ENCODE measurements at regions not wholly inside any gene's neighbourhood (a gene's known extent, or its start where the extent isn't known, plus 50 kb on each side); places are given as distances from the start of the nearest gene placed in this dataset.

DNA sequence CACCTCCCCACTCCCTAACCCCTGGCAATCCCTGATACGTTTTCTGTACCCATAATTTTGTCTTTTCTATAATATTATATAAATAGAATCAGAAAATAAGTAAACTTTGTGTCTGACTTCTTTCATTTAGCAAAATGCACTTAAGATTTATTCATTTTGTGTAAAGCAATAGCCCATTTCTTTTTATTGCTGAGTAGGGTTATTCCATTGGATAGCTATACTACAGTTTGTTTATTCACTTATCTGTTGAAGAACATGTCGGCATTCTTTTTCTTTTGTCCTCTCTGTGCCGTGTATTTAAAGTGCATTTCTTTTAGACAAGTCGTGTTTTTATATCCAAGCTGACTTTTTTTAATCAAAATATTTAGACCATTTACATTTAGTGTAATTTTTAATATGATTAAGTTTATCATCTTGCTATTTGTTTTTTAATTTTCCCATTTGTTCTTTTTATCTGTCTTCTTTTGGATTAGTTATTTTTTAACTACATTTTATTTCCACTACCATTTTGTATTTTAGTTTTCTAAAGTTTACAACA is 176.4 kb upstream of the TSHZ3 start:
- no peak overlapping the region for H3K4me3 Mint-ChIP-seq (ENCODE audit: unreplicated experiment)
- intact Hi-C loops (cut with micrococcal nuclease): no loop called here
- no peak overlapping the region for H3K27ac Mint-ChIP-seq (ENCODE audit: low read depth, unreplicated experiment)
- ChIA-PET CTCF (no interaction called here), POLR2A (no interaction called here)
- no peak for DNase-seq (ENCODE audit: unreplicated experiment)
- H3K9me3 Mint-ChIP-seq (ENCODE audit: unreplicated experiment): peaks cover 24% of the 10 kb centered on the region
- no TSS peak for BruUV-seq (replicated peaks)
- TF ChIP-seq, protein P1, sequence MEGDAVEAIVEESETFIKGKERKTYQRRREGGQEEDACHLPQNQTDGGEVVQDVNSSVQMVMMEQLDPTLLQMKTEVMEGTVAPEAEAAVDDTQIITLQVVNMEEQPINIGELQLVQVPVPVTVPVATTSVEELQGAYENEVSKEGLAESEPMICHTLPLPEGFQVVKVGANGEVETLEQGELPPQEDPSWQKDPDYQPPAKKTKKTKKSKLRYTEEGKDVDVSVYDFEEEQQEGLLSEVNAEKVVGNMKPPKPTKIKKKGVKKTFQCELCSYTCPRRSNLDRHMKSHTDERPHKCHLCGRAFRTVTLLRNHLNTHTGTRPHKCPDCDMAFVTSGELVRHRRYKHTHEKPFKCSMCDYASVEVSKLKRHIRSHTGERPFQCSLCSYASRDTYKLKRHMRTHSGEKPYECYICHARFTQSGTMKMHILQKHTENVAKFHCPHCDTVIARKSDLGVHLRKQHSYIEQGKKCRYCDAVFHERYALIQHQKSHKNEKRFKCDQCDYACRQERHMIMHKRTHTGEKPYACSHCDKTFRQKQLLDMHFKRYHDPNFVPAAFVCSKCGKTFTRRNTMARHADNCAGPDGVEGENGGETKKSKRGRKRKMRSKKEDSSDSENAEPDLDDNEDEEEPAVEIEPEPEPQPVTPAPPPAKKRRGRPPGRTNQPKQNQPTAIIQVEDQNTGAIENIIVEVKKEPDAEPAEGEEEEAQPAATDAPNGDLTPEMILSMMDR (IDR thresholded peaks at IDR 0.05; ENCODE audit: unreplicated experiment): no peak
- H3K4me1 Mint-ChIP-seq (ENCODE audit: insufficient read depth, unreplicated experiment): no peaks in the 10 kb centered on the region
- H3K27me3 Mint-ChIP-seq (ENCODE audit: insufficient read depth, unreplicated experiment): no peaks in the 10 kb centered on the region
- no peaks in the 10 kb centered on the region for H3K36me3 Mint-ChIP-seq (ENCODE audit: insufficient read depth, unreplicated experiment)

DNA sequence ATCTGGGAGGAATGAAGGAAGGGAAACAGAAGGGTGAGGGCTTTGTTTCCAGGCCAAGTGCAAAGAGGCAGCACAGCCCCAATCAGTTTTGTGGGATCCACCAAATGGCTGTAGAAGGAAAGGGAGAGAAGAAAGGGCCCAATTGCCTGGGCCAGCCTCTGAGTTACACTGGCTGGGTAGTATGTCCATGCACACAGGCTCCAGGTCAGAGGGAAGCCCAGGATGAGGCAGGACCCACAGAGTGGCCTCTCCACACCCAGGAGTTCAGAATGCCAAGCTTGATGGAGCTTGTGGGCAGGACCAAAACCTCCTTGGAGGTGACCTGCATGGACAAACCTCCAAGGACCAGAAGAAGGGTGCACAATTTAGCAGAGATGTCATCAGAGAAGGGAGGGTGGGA is 178.2 kb upstream of the TSHZ3 start:
- TF ChIP-seq, protein P1 (IDR thresholded peaks at IDR 0.05; ENCODE audit: unreplicated experiment): no peak
- CTCF ChIA-PET: interaction anchor here (0.6 kb wide), 1 partner anchor 860 kb away, joined by 3 read pairs; no protein-coding TSS in a partner anchor

DNA sequence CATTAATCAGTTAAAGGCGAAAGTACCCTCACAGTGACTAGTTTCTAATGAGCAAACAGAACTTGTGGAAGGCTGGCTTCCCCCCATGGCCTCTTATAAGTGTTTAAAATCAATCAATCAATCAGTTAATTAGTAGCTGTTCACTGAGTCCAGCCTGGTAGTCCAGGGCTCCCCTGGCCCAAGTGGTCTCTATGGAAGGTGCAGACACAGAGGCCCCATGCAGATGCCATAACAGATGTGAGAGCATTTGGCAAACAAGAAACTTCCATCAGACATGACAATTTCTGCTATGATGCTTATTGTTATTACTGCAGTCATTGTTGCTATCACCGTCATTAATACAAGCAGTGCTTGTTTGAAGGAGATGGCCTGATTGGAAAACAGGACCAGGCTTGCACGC is 179.0 kb upstream of the TSHZ3 start:
- intact Hi-C loops (cut with micrococcal nuclease): no loop called here
- Mint-ChIP-seq H3K27ac (ENCODE audit: low read depth, unreplicated experiment) (no peak overlapping the region), H3K36me3 (ENCODE audit: insufficient read depth, unreplicated experiment) (no peaks in the 10 kb centered on the region), H3K27me3 (ENCODE audit: insufficient read depth, unreplicated experiment) (no peaks in the 10 kb centered on the region), H3K4me1 (ENCODE audit: insufficient read depth, unreplicated experiment) (no peaks in the 10 kb centered on the region), H3K9me3 (ENCODE audit: unreplicated experiment) (peaks cover 50% of the 10 kb centered on the region), H3K4me3 (ENCODE audit: unreplicated experiment) (no peak overlapping the region)
- POLR2A ChIA-PET: no interaction called here
- TF ChIP-seq, protein P1 (IDR thresholded peaks at IDR 0.05; ENCODE audit: unreplicated experiment): no peak
- CTCF ChIA-PET: no interaction called here
- DNase-seq (ENCODE audit: unreplicated experiment): no peak
- BruUV-seq (replicated peaks): no TSS peak

More for the DNA sequence above, 178.2 kb upstream of the TSHZ3 start:
- POLR2A ChIA-PET: no interaction called here
- BruUV-seq (replicated peaks): no TSS peak
- intact Hi-C loops (cut with micrococcal nuclease): no loop called here
- Mint-ChIP-seq H3K4me3 (ENCODE audit: unreplicated experiment) (no peak overlapping the region), H3K27me3 (ENCODE audit: insufficient read depth, unreplicated experiment) (no peaks in the 10 kb centered on the region), H3K9me3 (ENCODE audit: unreplicated experiment) (peaks cover 42% of the 10 kb centered on the region), H3K36me3 (ENCODE audit: insufficient read depth, unreplicated experiment) (no peaks in the 10 kb centered on the region), H3K4me1 (ENCODE audit: insufficient read depth, unreplicated experiment) (no peaks in the 10 kb centered on the region), H3K27ac (ENCODE audit: low read depth, unreplicated experiment) (no peak overlapping the region)
- no peak for DNase-seq (ENCODE audit: unreplicated experiment)

DNA sequence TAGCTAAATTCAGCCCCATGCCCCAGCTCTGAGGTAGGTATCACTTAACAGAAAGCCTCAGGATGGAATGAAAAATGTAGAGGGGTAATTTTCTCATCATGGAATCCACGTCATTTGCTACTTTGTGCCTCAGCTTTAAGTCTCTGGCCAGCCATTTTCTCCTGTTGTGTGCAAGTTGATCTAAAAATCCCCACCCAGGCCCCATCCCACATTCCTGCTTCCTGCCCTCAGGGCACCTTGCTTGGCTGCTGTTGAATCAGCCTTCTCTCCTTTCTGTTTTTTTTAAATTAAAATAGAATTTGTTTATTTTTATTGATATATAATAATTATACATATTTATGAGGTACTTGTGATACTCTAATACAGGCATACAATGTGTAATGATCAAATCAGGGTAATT is 179.9 kb upstream of the TSHZ3 start:
- H3K9me3 Mint-ChIP-seq (ENCODE audit: unreplicated experiment): peaks cover 52% of the 10 kb centered on the region
- TF ChIP-seq, protein P1 (IDR thresholded peaks at IDR 0.05; ENCODE audit: unreplicated experiment): no peak
- no peak overlapping the region for H3K27ac Mint-ChIP-seq (ENCODE audit: low read depth, unreplicated experiment)
- ChIA-PET CTCF (no interaction called here), POLR2A (no interaction called here)
- H3K4me1 Mint-ChIP-seq (ENCODE audit: insufficient read depth, unreplicated experiment): no peaks in the 10 kb centered on the region
- no peak overlapping the region for H3K4me3 Mint-ChIP-seq (ENCODE audit: unreplicated experiment)
- BruUV-seq (replicated peaks): no TSS peak
- intact Hi-C loops (cut with micrococcal nuclease): no loop called here
- no peaks in the 10 kb centered on the region for H3K36me3 Mint-ChIP-seq (ENCODE audit: insufficient read depth, unreplicated experiment)
- no peaks in the 10 kb centered on the region for H3K27me3 Mint-ChIP-seq (ENCODE audit: insufficient read depth, unreplicated experiment)
- no peak for DNase-seq (ENCODE audit: unreplicated experiment)
